H1 (cell line): ENCODE measurements at regions not wholly inside any gene's neighbourhood (a gene's known extent, or its start where the extent isn't known, plus 50 kb on each side); places are given as distances from the start of the nearest gene placed in this dataset.

Experiments used
- CTCF ChIA-PET: fragments of 300-600 bp; sonication (Branson Sonifier 250); formaldehyde crosslinking; loops from one replicate; lab custom pipeline; 2021; ENCODE audit not compliant: partially characterized antibody; lab: Charles Lee
- POLR2A ChIA-PET: fragments of 300-600 bp; sonication (Branson Sonifier 250); formaldehyde crosslinking; loops from one replicate; lab custom pipeline; 2021; ENCODE audit warnings: inconsistent platforms; ENCODE audit not compliant: partially characterized antibody; lab: Charles Lee
- DNase-seq, 2 experiments: peaks; one replicate each; pipeline versions ENCODE4 v3.0.0 to v3.0.0-alpha.2; 2010 to 2022; ENCODE audit warnings: low spot score in 2 of 2, low read depth in 1 of 2, mixed read lengths in 1 of 2
- FAIRE-seq: peaks from 2 replicates; lab custom pipeline; 2011; peaks lifted over from hg19 to GRCh38; lab: Jason Lieb, UNC
- H2AFZ ChIP-seq: 2 replicates; pipeline ENCODE4 v1.8.1; 2012; ENCODE audit warnings: low read length, inconsistent platforms
- H2AK5ac ChIP-seq: 2 replicates; pipeline ENCODE4 v1.6.1; 2013; ENCODE audit warnings: low read depth, low read length
- H2BK120ac ChIP-seq: replicated peaks from 2 replicates; pipeline ENCODE3; 2013; ENCODE audit warnings: low read depth, low read length, inconsistent platforms
- H2BK12ac ChIP-seq: 2 replicates; pipeline ENCODE4 v1.6.1; 2013; ENCODE audit warnings: low read depth, low read length
- H2BK15ac ChIP-seq: 2 replicates; pipeline ENCODE4 v1.6.1; 2013; ENCODE audit warnings: low read length
- H2BK20ac ChIP-seq: 2 replicates; pipeline ENCODE4 v1.6.1; 2013; ENCODE audit warnings: low read length
- H2BK5ac ChIP-seq: 2 replicates; pipeline ENCODE4 v1.6.1; 2013; ENCODE audit warnings: low read depth, low read length
- H3K14ac ChIP-seq: 2 replicates; pipeline ENCODE4 v1.6.1; 2013; ENCODE audit warnings: inconsistent platforms; ENCODE audit not compliant: insufficient read length
- H3K18ac ChIP-seq: 2 replicates; pipeline ENCODE4 v1.6.1; 2013; ENCODE audit warnings: low read length; ENCODE audit errors: extremely low read depth
- H3K23ac ChIP-seq: 2 replicates; pipeline ENCODE4 v1.6.1; 2013; ENCODE audit warnings: inconsistent platforms; ENCODE audit not compliant: insufficient read length
- H3K23me2 ChIP-seq: 2 replicates; pipeline ENCODE4 v1.6.1; 2013; ENCODE audit warnings: low read depth, low read length
- H3K27ac ChIP-seq: 2 replicates; pipeline ENCODE4 v1.6.1; 2011; ENCODE audit warnings: low read depth, low read length, inconsistent platforms
- H3K27me3 ChIP-seq, 4 experiments: replicated peaks in 1 of 4; 1 replicate in 1 of 4; 2 replicates in 3 of 4; pipeline versions ENCODE4 v1.6.1 to v1.8.1; 2011 to 2013; ENCODE audit warnings: low read length in 3 of 4, mild to moderate bottlenecking in 3 of 4, inconsistent platforms in 2 of 4, mixed read lengths in 2 of 4, moderate library complexity in 1 of 4; ENCODE audit not compliant: control insufficient read depth in 3 of 4, insufficient read depth in 3 of 4; ENCODE audit errors: extremely low read depth in 1 of 4
- H3K36me3 ChIP-seq, 4 experiments: 2 replicates each; pipeline versions ENCODE4 v1.6.1 to v1.8.1; 2011 to 2013; ENCODE audit warnings: mild to moderate bottlenecking in 4 of 4, low read length in 3 of 4, moderate library complexity in 2 of 4, control low read depth in 1 of 4, inconsistent platforms in 1 of 4; ENCODE audit not compliant: insufficient read depth in 4 of 4, control insufficient read depth in 2 of 4
- H3K4ac ChIP-seq: replicated peaks from 2 replicates; pipeline ENCODE3; 2013; ENCODE audit warnings: low read length, low read depth, mixed read lengths, inconsistent platforms; ENCODE audit not compliant: insufficient read length
- H3K4me1 ChIP-seq, 4 experiments: replicated peaks in 1 of 4; 1 replicate in 1 of 4; 2 replicates in 3 of 4; pipeline versions ENCODE4 v1.6.1 to v1.8.1; 2011 to 2013; ENCODE audit warnings: low read length in 3 of 4, inconsistent platforms in 2 of 4, mixed read lengths in 1 of 4; ENCODE audit not compliant: insufficient read depth in 4 of 4, control insufficient read depth in 3 of 4
- H3K4me2 ChIP-seq, 2 experiments: 2 replicates each; pipeline versions ENCODE4 v1.6.1 to v1.8.1; 2011 to 2013; ENCODE audit warnings: low read depth in 2 of 2, low read length in 2 of 2, control low read depth in 1 of 2, inconsistent platforms in 1 of 2, mild to moderate bottlenecking in 1 of 2; ENCODE audit not compliant: insufficient read depth in 1 of 2
- H3K4me3 ChIP-seq, 4 experiments: fragments of 200-600, 300-600 bp in 1 of 4; sonication (generic), shearing (Covaris generic), sonication (Bioruptor Twin) in 1 of 4; 2 replicates each; pipeline versions ENCODE4 v1.5.1 to v1.8.1; 2011 to 2016; ENCODE audit warnings: low read length in 4 of 4, low read depth in 3 of 4, control low read depth in 2 of 4, inconsistent platforms in 2 of 4, mild to moderate bottlenecking in 2 of 4, mixed read lengths in 1 of 4, moderate library complexity in 1 of 4; ENCODE audit not compliant: insufficient read depth in 2 of 4; ENCODE audit errors: extremely low read depth in 1 of 4
- H3K56ac ChIP-seq: replicated peaks from 2 replicates; pipeline ENCODE3; 2013; ENCODE audit warnings: low read depth, mild to moderate bottlenecking, mixed read lengths, low read length, inconsistent platforms; ENCODE audit not compliant: insufficient read length
- H3K79me1 ChIP-seq: 2 replicates; pipeline ENCODE4 v1.6.1; 2013; ENCODE audit warnings: low read depth, low read length, control low read depth
- H3K79me2 ChIP-seq, 2 experiments: 2 replicates each; pipeline versions ENCODE4 v1.6.1 to v1.8.1; 2012 to 2013; ENCODE audit warnings: low read length in 2 of 2, mild to moderate bottlenecking in 2 of 2, inconsistent platforms in 1 of 2; ENCODE audit not compliant: insufficient read depth in 2 of 2, control insufficient read depth in 1 of 2
- H3K9ac ChIP-seq, 4 experiments: replicated peaks in 1 of 4; 1 replicate in 1 of 4; 2 replicates in 3 of 4; pipeline versions ENCODE4 v1.6.1 to v1.8.1; 2011 to 2013; ENCODE audit warnings: low read depth in 3 of 4, low read length in 3 of 4, control low read depth in 2 of 4, mild to moderate bottlenecking in 2 of 4, moderate library complexity in 2 of 4, inconsistent platforms in 1 of 4; ENCODE audit errors: extremely low read depth in 1 of 4
- H3K9me3 ChIP-seq, 2 experiments: 2 replicates each; pipeline versions ENCODE4 v1.6.1 to v1.8.1; 2012 to 2013; ENCODE audit warnings: mild to moderate bottlenecking in 2 of 2, moderate library complexity in 2 of 2, control low read depth in 1 of 2, inconsistent platforms in 1 of 2, low read depth in 1 of 2, low read length in 1 of 2, mixed read lengths in 1 of 2; ENCODE audit not compliant: insufficient read depth in 2 of 2
- H4K20me1 ChIP-seq, 2 experiments: replicated peaks in 1 of 2; 2 replicates each; pipeline versions ENCODE3 to v1.8.1; 2011 to 2013; ENCODE audit warnings: inconsistent platforms in 2 of 2, low read length in 2 of 2, mild to moderate bottlenecking in 1 of 2; ENCODE audit not compliant: insufficient read depth in 2 of 2, control insufficient read depth in 1 of 2
- H4K5ac ChIP-seq: 2 replicates; pipeline ENCODE4 v1.6.1; 2013; ENCODE audit warnings: low read length, low read depth, mixed read lengths, inconsistent platforms; ENCODE audit not compliant: insufficient read length
- H4K8ac ChIP-seq: 2 replicates; pipeline ENCODE4 v1.8.0; 2013; ENCODE audit warnings: mild to moderate bottlenecking, moderate library complexity, low read length, inconsistent platforms; ENCODE audit not compliant: insufficient read depth; ENCODE audit errors: extremely low read depth
- H4K91ac ChIP-seq: replicated peaks from 2 replicates; pipeline ENCODE3; 2013; ENCODE audit warnings: low read length, mixed read lengths, inconsistent platforms; ENCODE audit not compliant: insufficient read length
- KDM5A ChIP-seq: fragments of 200-600 bp; IDR thresholded peaks from 2 replicates; pipeline ENCODE4 v1.7.1; 2012; ENCODE audit warnings: mild to moderate bottlenecking, low read length, inconsistent platforms, mixed read lengths
- RNF2 ChIP-seq: fragments of 200-900, 300-1000 bp; sonication (generic); IDR thresholded peaks from 2 replicates; pipeline ENCODE4 v1.7.1; 2016; ENCODE audit warnings: borderline replicate concordance, low read depth, mild to moderate bottlenecking, antibody characterized with exemption, low read length; ENCODE audit not compliant: poor library complexity, severe bottlenecking; ENCODE audit errors: missing control alignments

- H3K4ac ChIP-seq, result no peak overlapping the region
- H4K8ac ChIP-seq, result no peak overlapping the region
- no peak overlapping the region for H3K56ac ChIP-seq
- H2BK15ac ChIP-seq, result no peak overlapping the region
- H3K9ac ChIP-seq, result no peak overlapping the region
- H2BK20ac ChIP-seq, result no peak overlapping the region
- H3K79me2 ChIP-seq, result no peaks in the 10 kb centered on the region
- H3K36me3 ChIP-seq, result no peaks in the 10 kb centered on the region
- H4K20me1 ChIP-seq, result no peaks in the 10 kb centered on the region
- H4K91ac ChIP-seq, result no peak overlapping the region
- no peaks in the 10 kb centered on the region for H3K4me1 ChIP-seq
- no peak overlapping the region for H3K27ac ChIP-seq
- H3K4me3 ChIP-seq, result no peak overlapping the region
- H3K9me3 ChIP-seq, result no peaks in the 10 kb centered on the region
- no peaks in the 10 kb centered on the region for H3K23me2 ChIP-seq
- no peak overlapping the region for H2BK120ac ChIP-seq
- no peak overlapping the region for H2AK5ac ChIP-seq
- H3K79me1 ChIP-seq, result no peaks in the 10 kb centered on the region
- POLR2A ChIA-PET, result no interaction called here
- H2AFZ ChIP-seq, result no peak overlapping the region
- no peak overlapping the region for H2BK12ac ChIP-seq
- FAIRE-seq, result no peak
- H3K4me2 ChIP-seq, result no peak overlapping the region
- no peak overlapping the region for H3K18ac ChIP-seq
- CTCF ChIA-PET, result no interaction called here
- no peak overlapping the region for H2BK5ac ChIP-seq
- no peak overlapping the region for H3K14ac ChIP-seq
- DNase-seq, result no peak
- no peak overlapping the region for H3K23ac ChIP-seq
- H3K27me3 ChIP-seq, result no peaks in the 10 kb centered on the region
- no peak overlapping the region for H4K5ac ChIP-seq
- TF ChIP-seq RNF2 (no peak), KDM5A (no peak)
Observed at GRCh38 chr3:115204475-115204874, 57.4 kb upstream of the ZBTB20 start.
